ENCODE measurements at regions not wholly inside any gene's neighbourhood (a gene's known extent, or its start where the extent isn't known, plus 50 kb on each side); places are given as distances from the start of the nearest gene placed in this dataset.

GRCh38 chr22:48106715-48107259 is 1344.3 kb downstream of the TBC1D22A start:
- TF ChIP-seq CTCF (IDR thresholded peaks at IDR 0.05): no peak
- DNase-seq (ENCODE audit: low spot score) (no peak), ATAC-seq (ENCODE audit: low FRiP score) (no peak)

GRCh38 chr22:48106215-48106614 is 1343.8 kb downstream of the TBC1D22A start:
- no peak for TF ChIP-seq CTCF (IDR thresholded peaks at IDR 0.05)
- no peak for DNase-seq (ENCODE audit: low spot score)
- ATAC-seq (ENCODE audit: low FRiP score): no peak

- DNase-seq (ENCODE audit: low spot score) (no peak), ATAC-seq (ENCODE audit: low FRiP score) (no peak)
- TF ChIP-seq CTCF (IDR thresholded peaks at IDR 0.05): no peak
Observed at GRCh38 chr22:48105259-48105658, 1342.8 kb downstream of the TBC1D22A start.

GRCh38 chr22:48104766-48105165 is 1342.3 kb downstream of the TBC1D22A start:
- TF ChIP-seq CTCF (IDR thresholded peaks at IDR 0.05): no peak
- DNase-seq (ENCODE audit: low spot score): no peak
- ATAC-seq (ENCODE audit: low FRiP score): no peak

GRCh38 chr22:48104102-48104738 is 1341.8 kb downstream of the TBC1D22A start:
- ATAC-seq (ENCODE audit: low FRiP score) (no peak), DNase-seq (ENCODE audit: low spot score) (no peak)
- TF ChIP-seq CTCF (IDR thresholded peaks at IDR 0.05): no peak

GRCh38 chr22:48103126-48103875 is 1340.9 kb downstream of the TBC1D22A start:
- no peak for DNase-seq (ENCODE audit: low spot score)
- no peak for ATAC-seq (ENCODE audit: low FRiP score)
- no peak for TF ChIP-seq CTCF (IDR thresholded peaks at IDR 0.05)

GRCh38 chr22:48102581-48102980 is 1340.1 kb downstream of the TBC1D22A start:
- ATAC-seq (ENCODE audit: low FRiP score) (no peak), DNase-seq (ENCODE audit: low spot score) (no peak)
- TF ChIP-seq CTCF (IDR thresholded peaks at IDR 0.05): no peak

All from omental fat pad (tissue), 3 donors.